HG03066 (cell line): ENCODE measurements at regions not wholly inside any gene's neighbourhood (a gene's known extent, or its start where the extent isn't known, plus 50 kb on each side); places are given as distances from the start of the nearest gene placed in this dataset.

Experiments used
- ATAC-seq: cut with Tn5 transposase; IDR thresholded peaks from one replicate; pipeline ENCODE4 v1.9.1; 2021; ENCODE audit warnings: low read depth; ENCODE audit not compliant: unreplicated experiment

DNA sequence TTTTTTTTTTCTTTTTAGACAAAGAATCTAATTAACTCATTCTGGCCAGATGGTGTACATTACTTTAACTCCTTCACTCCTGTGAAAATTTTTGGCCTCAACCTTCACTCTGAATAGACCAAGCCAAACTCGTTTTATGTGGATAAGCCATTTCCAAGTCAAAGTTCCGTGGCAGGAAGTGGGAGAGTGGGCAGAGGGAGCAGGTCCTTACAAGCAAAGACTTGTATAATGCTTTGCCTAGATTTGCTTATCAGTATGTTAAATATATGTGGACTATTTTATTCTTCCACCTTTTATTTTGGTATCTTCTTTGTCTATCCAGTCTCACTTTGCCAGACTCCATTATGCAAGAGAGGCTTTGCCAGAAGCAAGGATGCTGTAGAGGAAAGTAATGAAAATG lies 178.1 kb upstream of the TNP1 start:
- ATAC-seq = no peak

DNA sequence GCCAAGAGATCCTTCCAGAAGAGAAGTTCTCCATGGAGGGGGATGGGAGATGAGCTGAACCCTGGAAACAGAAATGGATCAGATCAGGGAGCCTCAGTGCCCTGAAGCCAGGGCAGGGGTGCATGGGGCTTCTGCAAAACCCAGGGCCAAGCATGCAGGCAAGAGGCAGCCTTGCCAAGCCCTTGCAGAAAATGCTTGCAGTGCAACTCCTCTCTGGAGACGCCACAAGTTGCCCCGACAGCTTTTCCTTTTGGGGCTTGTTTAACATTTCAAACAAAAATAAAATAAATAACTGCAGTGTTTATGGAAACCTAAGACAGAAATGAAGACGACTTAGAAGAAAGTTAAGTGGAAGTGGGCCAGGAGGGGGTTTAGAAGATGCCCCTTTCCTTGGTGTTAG lies 177.5 kb upstream of the TNP1 start:
- no peak for ATAC-seq

DNA sequence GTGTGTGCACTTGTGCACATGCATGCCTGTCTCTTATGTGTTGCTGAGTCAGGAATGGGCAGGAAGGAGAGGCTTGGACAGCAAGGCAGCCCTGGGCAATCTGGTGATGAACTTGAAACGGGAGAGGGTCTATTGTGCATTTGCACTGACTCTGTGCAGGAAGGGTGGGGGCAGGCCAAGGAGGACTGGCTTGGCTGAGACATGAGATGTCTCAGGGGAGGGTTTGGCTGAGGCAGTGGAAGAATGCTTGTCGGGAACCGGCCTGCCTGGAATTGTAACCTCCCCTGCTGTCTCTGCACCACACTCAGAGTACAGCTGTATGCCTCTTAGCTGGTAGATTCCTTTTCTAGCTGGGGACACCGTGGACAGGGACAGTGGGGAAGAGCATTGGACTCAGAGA lies 176.1 kb upstream of the TNP1 start:
- no peak for ATAC-seq

DNA sequence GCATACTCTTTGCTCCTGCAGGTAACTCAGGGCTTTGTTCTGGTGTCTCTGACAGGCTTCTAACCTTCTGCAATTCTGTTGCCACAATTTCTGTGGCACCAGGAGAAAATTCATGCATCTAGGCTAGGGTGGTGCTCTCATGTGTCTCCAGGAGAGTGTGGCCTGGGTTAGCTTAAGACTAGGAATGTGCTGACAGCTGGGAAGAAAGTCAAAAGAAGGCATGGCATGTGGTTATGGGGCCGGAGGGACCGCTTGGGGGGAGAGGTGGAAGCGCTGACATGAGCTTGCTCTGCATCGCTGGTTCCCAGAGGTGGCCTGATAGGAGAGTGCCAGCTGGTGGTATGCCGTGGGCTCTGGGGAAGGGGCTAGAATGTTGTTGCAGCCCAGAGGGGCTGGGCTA lies 173.3 kb upstream of the TNP1 start:
- no peak for ATAC-seq

DNA sequence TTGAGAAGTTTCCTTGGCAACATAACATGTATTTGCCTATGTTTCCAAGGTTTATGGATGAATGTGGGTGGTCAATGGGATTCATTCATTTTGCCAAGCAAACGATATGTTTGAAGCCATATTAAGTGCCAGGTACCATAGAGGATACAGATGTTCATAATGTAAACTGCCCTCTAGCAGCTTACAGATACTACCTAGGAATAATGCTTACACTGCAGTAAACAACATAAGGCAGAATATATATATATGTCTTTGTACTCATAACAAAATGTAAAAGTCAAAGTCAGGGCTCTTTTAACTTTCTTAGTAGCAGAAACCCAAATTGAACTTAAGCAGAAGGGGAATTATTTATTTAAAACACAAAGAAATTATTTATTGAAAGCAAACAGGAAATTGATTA lies 171.6 kb upstream of the TNP1 start:
- no peak for ATAC-seq

DNA sequence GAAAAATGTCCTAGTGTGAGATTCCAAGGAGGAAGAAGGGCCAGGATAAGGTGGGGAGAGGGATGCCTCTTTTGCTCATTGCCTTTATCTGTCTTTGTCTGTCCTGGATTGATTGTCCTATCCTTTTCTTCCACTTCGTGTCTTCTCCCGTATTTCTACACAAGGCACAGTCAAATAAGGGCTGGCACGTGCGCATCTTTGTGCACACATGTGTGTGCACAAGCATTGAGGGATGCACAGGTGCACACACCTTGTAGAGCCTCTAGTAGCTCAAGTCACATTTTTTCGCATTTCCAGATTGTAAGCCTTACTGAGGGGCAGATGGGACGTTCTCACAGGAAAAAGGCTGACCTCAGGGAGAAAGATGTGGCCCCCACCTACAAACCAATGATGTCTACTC lies 170.2 kb upstream of the TNP1 start:
- no peak for ATAC-seq

DNA sequence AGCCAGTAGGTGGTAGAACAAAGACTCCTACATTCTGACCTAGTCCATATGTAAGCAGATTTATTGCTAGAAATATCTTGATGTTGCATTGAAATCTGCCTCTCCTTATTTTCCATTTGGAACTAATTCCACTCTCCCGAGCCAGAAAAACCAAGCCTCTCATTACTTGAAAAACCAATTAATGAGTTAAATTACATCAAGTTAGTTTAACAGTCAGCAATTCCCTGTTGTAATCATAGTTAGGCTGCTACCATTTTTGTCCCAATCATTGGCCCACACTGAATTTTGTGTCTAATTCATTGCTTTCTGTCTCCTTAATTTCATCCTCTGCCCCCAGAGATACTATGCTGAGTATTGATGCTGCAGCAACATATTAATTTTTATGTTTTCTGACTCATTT lies 168.3 kb upstream of the TNP1 start:
- no peak for ATAC-seq

DNA sequence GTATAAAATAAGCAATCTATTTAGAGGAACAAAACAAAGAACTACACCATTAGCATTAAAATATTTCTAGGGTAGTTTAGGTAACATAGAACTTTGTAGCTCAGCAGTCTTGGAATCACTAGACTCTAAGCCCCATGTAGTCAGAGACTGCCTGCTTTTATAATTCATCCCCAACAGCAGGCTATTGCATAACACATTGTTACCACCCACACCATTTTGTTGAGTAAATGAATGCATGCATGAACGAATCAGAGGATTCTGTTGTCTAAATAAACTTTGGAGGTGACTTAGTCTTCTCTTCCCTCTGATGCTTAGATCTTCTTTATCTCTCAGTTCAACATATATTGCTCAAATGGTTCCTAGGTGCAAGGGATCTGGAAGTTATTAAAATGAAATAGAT lies 167.6 kb upstream of the TNP1 start:
- no peak for ATAC-seq

DNA sequence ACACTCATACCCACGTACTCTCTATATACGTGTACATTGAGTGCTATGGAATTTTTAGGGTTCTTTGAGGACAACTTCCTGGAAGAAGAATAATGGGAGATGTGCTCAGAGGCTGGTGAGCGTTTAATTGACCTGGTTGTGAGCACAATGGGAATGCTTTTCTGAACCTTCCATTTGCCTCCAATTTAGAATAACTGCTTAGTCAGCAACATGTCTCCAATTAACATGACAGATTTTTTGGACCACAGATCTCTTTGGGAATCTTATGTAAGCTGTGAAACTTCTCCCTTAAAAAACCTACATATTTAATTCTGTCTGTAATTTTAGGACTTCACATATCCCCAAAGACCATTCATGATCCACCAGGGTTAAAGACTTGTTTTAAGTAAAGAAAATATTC lies 166.7 kb upstream of the TNP1 start:
- ATAC-seq = no peak

DNA sequence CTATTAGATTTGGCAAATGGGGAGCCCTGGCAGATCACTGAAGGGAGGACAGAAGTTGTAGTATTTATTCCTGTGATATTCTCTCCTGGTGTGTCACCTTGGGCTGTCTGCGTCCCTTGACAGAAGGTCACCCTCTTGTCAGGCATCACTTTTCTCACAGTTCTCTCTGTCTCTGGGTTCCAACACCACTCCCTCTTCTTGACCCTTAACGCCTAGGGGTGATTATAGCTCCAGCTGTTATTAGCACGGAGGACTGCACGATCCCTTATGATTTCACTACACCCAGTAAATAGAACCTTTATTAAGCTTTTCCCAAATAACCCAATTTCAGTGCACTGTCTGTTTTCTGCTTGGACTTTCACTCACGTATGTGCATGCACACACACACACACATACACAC lies 166.3 kb upstream of the TNP1 start:
- ATAC-seq = no peak

DNA sequence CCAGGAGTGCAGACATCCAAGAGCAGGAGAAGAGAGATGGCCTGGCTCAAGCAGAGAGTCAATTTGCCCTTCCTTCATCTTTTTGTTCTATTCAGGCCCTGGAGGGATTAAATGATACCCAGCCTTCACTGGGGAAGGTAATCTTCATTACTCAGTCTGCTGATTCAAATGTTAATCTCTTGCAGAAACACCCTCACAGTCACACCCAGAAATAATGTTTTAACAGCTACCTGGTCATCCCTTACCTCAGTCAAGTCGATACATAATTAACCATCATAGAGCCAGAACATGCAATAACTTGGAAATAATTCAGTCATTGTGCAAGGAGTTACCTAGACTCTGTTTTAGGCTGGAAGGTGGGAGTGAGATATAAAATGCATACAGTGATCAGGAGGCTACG lies 163.7 kb upstream of the TNP1 start:
- no peak for ATAC-seq

DNA sequence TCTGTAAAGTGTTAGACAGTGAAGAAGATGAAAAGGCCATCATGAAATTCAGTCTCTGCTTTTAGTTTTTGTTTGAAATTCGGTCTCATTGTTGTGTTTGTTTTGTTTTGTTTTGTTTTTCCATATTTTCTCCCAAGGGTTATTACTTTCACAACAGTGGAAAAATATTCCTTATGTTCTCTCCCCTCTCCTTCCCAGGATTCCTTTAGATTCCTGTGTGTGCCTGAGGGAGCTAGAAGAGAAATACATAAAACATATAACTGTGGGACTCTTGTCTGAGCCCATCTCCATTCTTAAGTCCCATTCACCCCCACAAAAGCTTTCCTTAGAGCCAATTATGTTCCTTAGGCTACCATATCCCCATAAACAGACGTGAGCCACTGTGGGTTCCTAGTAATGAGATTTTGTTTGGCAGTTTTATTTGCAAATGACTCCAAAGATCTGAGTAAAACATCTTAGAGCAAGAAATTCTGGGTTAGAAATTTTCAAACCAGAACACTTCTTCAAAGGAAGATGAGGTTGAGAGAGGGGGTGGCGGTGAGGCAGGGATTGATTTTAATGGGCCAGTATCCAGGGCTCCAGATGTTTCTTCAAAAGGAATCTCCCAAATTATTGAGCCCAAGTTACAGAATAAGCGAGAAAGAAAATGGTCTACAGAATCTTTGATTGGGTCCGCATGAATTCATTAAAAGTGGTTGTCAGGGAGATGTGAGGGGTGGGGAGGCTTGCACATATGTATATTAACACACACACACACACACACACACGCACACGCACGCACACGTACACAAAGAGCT lies 157.8 kb upstream of the TNP1 start:
- ATAC-seq = no peak

DNA sequence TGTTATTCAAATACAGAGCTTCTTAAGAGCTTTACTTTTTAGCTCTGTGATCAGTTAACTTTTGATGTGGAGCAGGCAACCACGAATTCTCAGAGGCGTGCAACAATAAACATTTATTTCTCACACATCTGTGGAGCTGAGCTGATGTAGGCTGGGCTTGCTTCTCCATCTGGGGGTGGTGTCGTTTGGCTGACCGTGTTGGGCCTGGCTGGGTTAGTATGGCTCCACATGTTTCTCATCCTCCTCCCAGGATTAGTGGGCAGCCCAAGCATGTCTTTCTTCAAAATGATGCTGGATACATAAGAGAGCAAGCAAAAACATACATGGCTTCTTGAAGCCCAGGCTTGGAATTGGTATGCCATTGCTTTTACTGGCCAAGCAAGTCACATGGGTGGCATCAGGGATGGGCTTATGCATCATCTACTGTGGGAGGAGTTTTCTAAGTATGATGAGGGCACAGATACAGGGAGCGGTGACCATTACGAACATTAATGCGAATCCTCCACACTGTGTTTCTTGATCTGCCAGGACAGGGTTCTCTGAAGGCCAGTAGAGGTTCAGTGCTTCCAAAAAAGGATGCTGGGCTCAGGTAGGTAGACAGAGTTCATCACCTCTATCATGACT lies 157.0 kb upstream of the TNP1 start:
- ATAC-seq = no peak

DNA sequence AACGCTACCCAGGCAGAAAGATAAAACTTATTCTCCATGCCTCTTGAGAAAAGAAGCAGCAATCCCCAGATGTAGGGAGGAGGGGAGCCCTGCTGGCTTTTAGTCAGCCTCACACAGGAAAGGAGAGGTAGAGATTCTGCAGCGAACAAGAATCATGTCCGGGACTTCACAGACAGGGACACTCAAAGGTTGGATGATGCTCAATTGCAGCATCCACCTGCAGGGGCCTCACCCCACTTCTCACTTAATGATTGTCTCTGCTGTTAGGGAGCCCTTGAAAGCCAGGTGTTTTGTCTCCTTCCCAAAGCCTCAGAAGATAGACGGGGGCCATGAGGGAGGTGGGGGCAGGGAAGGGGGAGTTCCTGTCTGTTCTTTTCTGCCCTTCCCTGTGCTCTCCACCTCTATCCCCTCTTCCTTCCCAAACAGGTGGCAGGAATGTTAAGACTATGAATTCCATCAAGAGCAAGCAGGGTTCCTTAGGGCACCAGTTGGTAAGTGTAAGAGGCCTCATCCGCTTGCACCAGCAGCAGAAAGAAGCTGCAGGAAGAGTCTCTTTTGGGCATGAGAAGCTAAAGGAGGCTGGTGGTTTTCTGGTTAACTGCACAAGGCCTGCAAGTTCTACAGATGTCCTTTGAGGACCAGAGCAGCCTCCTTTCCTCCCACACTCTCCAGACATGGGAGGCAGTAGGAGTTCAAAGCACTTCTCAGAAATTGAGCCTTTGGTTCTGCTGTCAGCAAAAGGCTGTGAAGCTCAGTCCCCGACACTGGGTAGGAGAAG lies 154.7 kb upstream of the TNP1 start:
- no peak for ATAC-seq

DNA sequence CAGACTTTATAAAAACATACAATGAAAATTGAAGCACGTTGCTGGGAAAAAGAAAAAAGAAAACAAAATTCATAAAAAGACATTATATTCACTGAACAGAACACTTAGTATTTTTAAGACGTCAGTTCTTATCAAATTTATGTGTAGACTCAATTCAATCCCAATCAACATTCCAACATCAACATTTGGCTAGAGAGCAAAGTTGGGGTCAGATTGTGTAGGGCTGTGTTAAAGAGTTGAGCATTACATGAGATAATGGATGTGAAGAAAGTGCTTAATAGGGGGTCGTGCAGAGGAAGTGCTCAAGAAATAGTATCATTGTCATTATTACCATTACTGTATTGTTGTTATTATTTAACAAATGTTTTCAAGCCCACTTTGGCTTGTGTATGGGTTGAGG lies 154.1 kb upstream of the TNP1 start:
- ATAC-seq = no peak

DNA sequence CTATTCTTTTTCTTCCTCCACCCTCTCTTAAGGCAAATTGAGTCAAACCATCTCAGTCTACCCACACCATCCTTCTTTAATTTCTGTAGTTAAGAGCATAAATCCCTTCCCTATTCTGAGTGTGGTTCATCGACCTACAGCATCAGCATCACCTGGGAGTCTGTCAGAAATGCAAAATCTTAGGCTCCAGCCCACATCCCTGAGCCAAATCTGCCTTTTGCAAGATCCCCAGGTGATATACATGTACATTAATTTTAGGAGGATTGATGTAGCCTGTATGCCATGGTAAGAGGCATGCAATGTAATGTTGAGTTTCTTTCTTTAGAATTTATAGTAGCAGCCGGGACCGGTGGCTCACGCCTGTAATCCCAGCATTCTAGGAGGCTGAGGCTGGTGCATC lies 151.7 kb upstream of the TNP1 start:
- ATAC-seq = no peak

DNA sequence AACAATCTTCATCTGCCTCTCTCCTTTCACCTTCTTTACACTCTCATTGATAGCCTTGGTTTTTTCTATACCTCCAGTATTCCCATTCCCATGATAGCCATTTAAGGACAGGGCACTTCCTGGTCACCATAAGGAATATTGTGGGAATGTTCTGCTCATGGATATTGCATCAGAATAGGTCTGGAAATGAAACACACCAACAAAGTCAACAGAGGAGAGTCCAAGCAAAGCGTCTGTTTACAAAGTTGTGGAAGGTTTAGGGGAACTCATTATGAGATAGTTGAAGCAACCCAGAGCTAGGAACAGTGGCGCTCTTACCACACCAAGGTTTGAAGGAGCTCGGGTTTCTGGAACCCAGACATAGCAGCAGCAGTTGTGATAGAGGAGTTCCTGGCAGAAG lies 150.3 kb upstream of the TNP1 start:
- no peak for ATAC-seq

DNA sequence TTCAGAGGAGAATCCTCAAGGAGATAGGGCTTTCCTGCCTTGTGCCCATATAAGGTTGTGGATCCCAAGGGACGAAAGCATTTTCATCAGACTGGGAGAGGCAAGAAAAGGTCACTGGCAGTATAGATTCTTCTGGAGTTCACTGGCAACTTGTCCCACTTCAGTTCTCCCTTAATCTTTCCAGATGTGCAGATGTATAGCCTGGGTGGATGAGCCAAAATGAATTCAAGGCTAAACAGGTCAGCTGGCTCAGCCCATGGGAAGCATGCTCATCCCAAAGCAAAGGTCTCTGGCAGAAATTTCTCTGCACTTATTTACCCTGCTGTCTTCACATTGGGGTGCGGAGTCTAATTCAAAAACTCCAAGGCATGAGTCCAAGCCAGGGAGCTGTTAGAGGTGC lies 148.9 kb upstream of the TNP1 start:
- ATAC-seq = no peak

DNA sequence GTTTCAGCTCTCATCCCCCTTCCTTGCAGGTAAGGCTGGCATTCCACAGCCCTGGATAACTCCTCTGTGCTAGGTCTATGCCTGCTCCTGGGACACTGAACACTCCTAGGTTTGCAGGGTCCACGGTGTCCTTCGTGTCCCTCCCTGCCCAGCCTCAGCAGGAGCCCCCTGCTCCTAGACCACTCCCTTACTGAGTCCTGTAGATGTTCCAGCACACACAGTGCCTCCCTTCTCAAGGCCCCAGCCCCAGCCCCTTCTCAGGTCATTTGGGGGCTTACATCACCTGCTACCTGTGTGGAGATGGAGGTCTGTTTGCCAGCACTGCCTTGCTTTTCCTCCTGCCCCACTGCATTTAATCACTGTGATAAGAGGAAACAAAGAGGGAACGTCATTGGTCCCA lies 146.4 kb upstream of the TNP1 start:
- no peak for ATAC-seq

DNA sequence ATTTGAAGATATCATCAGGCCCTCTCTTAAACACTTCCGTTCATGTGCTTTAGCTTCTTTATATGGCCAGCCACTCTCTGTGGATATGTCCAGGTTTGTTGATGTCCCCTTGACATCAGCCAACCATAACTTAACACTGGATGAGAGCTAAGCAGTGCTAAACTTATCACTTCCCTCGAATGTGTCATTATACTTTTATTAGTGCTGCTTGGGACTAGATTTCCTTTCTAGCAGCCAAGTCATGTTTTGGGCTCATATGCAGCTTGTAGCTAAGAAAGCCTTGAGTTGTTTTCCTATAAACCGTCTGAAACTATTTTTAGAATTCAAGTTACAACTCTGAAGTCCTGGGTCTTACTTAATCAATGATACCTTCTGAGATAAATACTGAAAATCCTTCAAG lies 144.8 kb upstream of the TNP1 start:
- ATAC-seq = no peak

DNA sequence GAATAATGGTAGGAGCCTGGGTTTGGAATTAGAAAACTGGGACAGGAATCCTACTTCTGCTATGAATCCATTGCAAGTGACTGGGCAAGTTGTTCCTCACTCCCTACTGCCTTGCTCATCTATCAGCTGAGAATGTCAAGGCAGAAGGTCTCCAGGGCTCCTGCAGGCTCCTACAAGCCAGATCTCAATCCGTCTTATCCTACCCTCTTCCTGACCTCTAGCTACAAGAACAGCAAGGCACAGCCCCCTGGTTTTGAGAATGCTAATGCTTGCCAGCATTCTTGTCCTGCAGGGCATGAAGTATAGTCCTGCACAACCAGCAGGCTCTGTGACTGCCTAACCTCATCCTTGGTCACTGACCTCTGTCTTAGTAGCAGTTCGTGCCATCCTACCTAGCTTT lies 141.9 kb upstream of the TNP1 start:
- no peak for ATAC-seq

DNA sequence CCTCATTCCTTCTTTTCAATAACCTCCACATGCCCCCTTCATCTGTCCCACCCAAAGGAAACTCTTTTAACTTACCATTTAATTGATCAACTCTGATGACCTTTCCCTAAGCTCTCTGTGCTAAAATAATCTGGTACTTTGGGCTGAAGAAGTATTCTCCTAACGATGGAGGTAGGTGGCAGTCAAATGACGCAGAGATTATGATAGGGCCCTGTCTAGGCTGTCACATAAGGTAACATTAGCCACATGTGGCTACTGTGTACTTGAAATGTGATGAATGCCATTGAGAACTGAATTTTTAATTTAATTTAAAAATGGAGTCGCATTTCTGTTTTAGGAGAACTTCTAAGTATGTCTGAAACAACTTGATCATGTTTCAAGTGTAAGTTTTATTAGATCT lies 140.5 kb upstream of the TNP1 start:
- no peak for ATAC-seq
